ENCODE measurements at regions not wholly inside any gene's neighbourhood (a gene's known extent, or its start where the extent isn't known, plus 50 kb on each side); places are given as distances from the start of the nearest gene placed in this dataset.

DNA sequence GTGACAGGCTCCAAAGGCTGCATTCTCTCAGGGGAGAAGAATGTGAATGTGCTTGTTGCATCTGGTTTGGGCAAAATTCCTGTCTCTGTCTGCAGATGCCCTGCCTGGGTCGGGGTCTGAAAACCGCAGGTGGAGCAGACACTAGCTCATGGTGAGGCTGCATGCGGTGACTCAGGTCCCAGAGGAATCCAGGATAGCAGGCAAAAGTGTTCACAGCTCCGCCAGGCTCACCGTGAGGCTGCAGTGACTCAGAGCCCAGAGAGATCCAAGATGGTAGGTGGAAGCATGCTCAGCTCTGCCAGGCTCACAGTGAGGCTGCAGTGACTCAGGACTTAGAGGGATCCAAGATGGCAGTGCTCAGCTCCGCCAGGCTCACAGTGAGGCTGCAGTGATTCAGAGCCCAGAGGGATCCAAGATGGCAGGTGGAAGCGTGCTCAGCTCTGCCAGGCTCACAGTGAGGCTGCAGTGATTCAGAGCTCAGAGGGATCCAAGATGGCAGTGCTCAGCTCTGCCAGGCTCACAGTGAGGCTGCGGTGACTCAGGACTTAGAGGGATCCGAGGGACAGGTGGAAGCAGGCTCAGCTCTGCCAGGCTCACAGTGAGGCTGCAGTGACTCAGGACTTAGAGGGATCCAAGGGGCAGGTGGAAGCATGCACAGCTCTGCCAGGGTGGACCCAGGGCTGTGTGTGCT, 200.5 kb downstream of the ACKR3 start:
- Histone ChIP-seq H3K56ac (ENCODE audit: low read length) (no peak overlapping the region), H3K23ac (ENCODE audit: low read length) (no peak overlapping the region), H2BK5ac (ENCODE audit: low read length) (no peak overlapping the region), H2BK15ac (replicated peaks; ENCODE audit: low read depth) (no peak overlapping the region), H3K79me2 (ENCODE audit: control insufficient read depth, insufficient read depth, low read length) (no peaks in the 10 kb centered on the region), H3K4ac (ENCODE audit: low read depth, low read length) (no peak overlapping the region), H3K27me3 (ENCODE audit: insufficient read depth, low read length, poor library complexity) (no peaks in the 10 kb centered on the region), H3K4me3 (ENCODE audit: low read length) (no peak overlapping the region), H2AK5ac (ENCODE audit: low read length) (no peak overlapping the region), H2BK120ac (ENCODE audit: low read depth, low read length) (no peak overlapping the region), H3K9ac (ENCODE audit: low read length) (no peak overlapping the region), H3K4me1 (ENCODE audit: control insufficient read depth, low read depth, low read length) (no peaks in the 10 kb centered on the region), H3K79me1 (ENCODE audit: low read length) (no peaks in the 10 kb centered on the region), H3K27ac (ENCODE audit: low read depth, low read length) (no peak overlapping the region), H3K36me3 (ENCODE audit: control insufficient read depth, insufficient read depth, low read length) (no peaks in the 10 kb centered on the region), H3K18ac (ENCODE audit: low read length) (no peak overlapping the region), H4K8ac (ENCODE audit: low read depth, low read length) (no peak overlapping the region), H4K5ac (ENCODE audit: low read length) (no peak overlapping the region), H3K4me2 (ENCODE audit: low read length) (no peak overlapping the region)
- peak; percentile 95 for DNase-seq
- no CpG with 5 or more reads among the region's 9 CpGs for WGBS (ENCODE audit: extremely low coverage, insufficient coverage, low lambda C conversion rate)

DNA sequence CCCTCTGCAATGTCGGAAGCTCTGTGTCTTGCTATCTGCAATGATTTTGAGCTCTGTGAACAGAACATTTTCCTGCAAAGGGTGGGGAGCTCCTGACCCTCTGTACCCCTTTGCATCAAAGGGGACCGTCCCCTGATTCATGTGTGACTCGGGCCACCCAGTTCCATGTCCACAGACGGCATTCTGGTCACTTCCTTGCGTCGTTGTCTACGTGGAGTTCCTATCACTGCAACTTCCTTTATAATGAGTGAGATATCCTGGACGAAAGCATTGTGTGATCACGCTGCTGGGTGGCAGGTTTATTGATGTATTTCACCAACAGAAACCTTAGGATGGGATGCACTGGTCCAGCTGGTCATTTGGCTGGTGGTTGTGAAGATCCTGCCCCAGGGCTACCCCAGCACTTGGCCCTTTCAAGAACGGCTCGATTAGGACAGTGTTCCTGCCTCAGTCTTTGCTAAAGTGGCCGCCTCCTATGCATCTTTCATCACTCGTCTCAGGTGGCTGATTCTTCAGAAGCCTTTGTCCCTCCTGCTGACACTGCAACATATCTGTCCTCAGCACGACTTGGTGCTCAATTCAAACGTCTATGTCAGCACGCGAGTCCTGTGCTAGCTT, 202.7 kb downstream of the ACKR3 start:
- Histone ChIP-seq H2BK120ac (ENCODE audit: low read depth, low read length) (no peak overlapping the region), H2AK5ac (ENCODE audit: low read length) (no peak overlapping the region), H3K4me2 (ENCODE audit: low read length) (no peak overlapping the region), H3K4me3 (ENCODE audit: low read length) (no peak overlapping the region), H3K56ac (ENCODE audit: low read length) (no peak overlapping the region), H2BK5ac (ENCODE audit: low read length) (no peak overlapping the region), H3K4me1 (ENCODE audit: control insufficient read depth, low read depth, low read length) (no peaks in the 10 kb centered on the region), H3K79me2 (ENCODE audit: control insufficient read depth, insufficient read depth, low read length) (no peaks in the 10 kb centered on the region), H2BK15ac (replicated peaks; ENCODE audit: low read depth) (no peak overlapping the region), H3K36me3 (ENCODE audit: control insufficient read depth, insufficient read depth, low read length) (no peaks in the 10 kb centered on the region), H3K79me1 (ENCODE audit: low read length) (no peaks in the 10 kb centered on the region), H4K8ac (ENCODE audit: low read depth, low read length) (no peak overlapping the region), H3K9ac (ENCODE audit: low read length) (no peak overlapping the region), H4K5ac (ENCODE audit: low read length) (no peak overlapping the region), H3K18ac (ENCODE audit: low read length) (no peak overlapping the region), H3K27ac (ENCODE audit: low read depth, low read length) (no peak overlapping the region), H3K23ac (ENCODE audit: low read length) (no peak overlapping the region), H3K27me3 (ENCODE audit: insufficient read depth, low read length, poor library complexity) (no peaks in the 10 kb centered on the region), H3K4ac (ENCODE audit: low read depth, low read length) (no peak overlapping the region)
- no CpG with 5 or more reads among the region's 17 CpGs for WGBS (ENCODE audit: extremely low coverage, insufficient coverage, low lambda C conversion rate)
- DNase-seq, result no peak

GRCh38 chr2:236773206-236773605, 203.6 kb downstream of the ACKR3 start:
- no peaks in the 10 kb centered on the region for H3K27me3 ChIP-seq (ENCODE audit: insufficient read depth, low read length, poor library complexity)
- no peak overlapping the region for H3K4me3 ChIP-seq (ENCODE audit: low read length)
- H3K4me1 ChIP-seq (ENCODE audit: control insufficient read depth, low read depth, low read length), result no peaks in the 10 kb centered on the region
- H3K36me3 ChIP-seq (ENCODE audit: control insufficient read depth, insufficient read depth, low read length), result no peaks in the 10 kb centered on the region
- H2BK15ac ChIP-seq (replicated peaks; ENCODE audit: low read depth), result no peak overlapping the region
- no peak overlapping the region for H3K27ac ChIP-seq (ENCODE audit: low read depth, low read length)
- no peak overlapping the region for H2BK120ac ChIP-seq (ENCODE audit: low read depth, low read length)
- H3K4me2 ChIP-seq (ENCODE audit: low read length), result no peak overlapping the region
- H4K5ac ChIP-seq (ENCODE audit: low read length), result no peak overlapping the region
- no peak overlapping the region for H4K8ac ChIP-seq (ENCODE audit: low read depth, low read length)
- no peak for DNase-seq
- H3K79me1 ChIP-seq (ENCODE audit: low read length), result no peaks in the 10 kb centered on the region
- H2AK5ac ChIP-seq (ENCODE audit: low read length), result no peak overlapping the region
- H3K23ac ChIP-seq (ENCODE audit: low read length), result no peak overlapping the region
- H3K4ac ChIP-seq (ENCODE audit: low read depth, low read length), result no peak overlapping the region
- no CpG with 5 or more reads among the region's 9 CpGs for WGBS (ENCODE audit: extremely low coverage, insufficient coverage, low lambda C conversion rate)
- no peaks in the 10 kb centered on the region for H3K79me2 ChIP-seq (ENCODE audit: control insufficient read depth, insufficient read depth, low read length)
- no peak overlapping the region for H3K9ac ChIP-seq (ENCODE audit: low read length)
- no peak overlapping the region for H3K56ac ChIP-seq (ENCODE audit: low read length)
- no peak overlapping the region for H3K18ac ChIP-seq (ENCODE audit: low read length)
- no peak overlapping the region for H2BK5ac ChIP-seq (ENCODE audit: low read length)

- Histone ChIP-seq H3K4me1 (ENCODE audit: control insufficient read depth, low read depth, low read length) (no peaks in the 10 kb centered on the region), H3K79me2 (ENCODE audit: control insufficient read depth, insufficient read depth, low read length) (no peaks in the 10 kb centered on the region), H2BK120ac (ENCODE audit: low read depth, low read length) (no peak overlapping the region), H3K4me2 (ENCODE audit: low read length) (no peak overlapping the region), H3K56ac (ENCODE audit: low read length) (no peak overlapping the region), H2AK5ac (ENCODE audit: low read length) (no peak overlapping the region), H3K18ac (ENCODE audit: low read length) (no peak overlapping the region), H4K5ac (ENCODE audit: low read length) (no peak overlapping the region), H3K27me3 (ENCODE audit: insufficient read depth, low read length, poor library complexity) (no peaks in the 10 kb centered on the region), H2BK5ac (ENCODE audit: low read length) (no peak overlapping the region), H3K9ac (ENCODE audit: low read length) (no peak overlapping the region), H4K8ac (ENCODE audit: low read depth, low read length) (no peak overlapping the region), H3K79me1 (ENCODE audit: low read length) (no peaks in the 10 kb centered on the region), H3K36me3 (ENCODE audit: control insufficient read depth, insufficient read depth, low read length) (no peaks in the 10 kb centered on the region), H3K23ac (ENCODE audit: low read length) (no peak overlapping the region), H2BK15ac (replicated peaks; ENCODE audit: low read depth) (no peak overlapping the region), H3K4ac (ENCODE audit: low read depth, low read length) (no peak overlapping the region), H3K4me3 (ENCODE audit: low read length) (no peak overlapping the region), H3K27ac (ENCODE audit: low read depth, low read length) (no peak overlapping the region)
- DNase-seq, result peak; percentile 25
- WGBS (ENCODE audit: extremely low coverage, insufficient coverage, low lambda C conversion rate), result no CpG with 5 or more reads among the region's 9 CpGs
Observed at GRCh38 chr2:236774171-236774570, 204.5 kb downstream of the ACKR3 start.

DNA sequence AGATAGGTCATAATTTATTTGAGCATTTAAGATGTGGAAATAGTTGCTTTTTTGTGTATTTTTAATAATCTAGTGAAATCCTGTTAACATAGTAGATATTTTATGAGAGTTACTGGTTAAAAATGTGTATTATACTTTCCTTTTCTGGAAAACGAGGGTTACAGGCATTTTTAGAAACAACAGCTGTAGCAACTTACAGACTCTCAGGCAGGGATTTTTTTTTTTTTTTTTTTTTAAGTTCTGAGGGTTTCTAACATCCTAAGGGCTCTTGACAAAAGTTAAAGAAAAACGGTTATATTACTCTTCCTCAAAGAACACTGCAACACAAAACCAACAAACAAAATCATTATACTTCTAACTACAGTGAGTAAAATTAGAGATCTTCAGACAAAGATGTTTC, 205.9 kb downstream of the ACKR3 start:
- H3K56ac ChIP-seq (ENCODE audit: low read length), result no peak overlapping the region
- no peak overlapping the region for H3K23ac ChIP-seq (ENCODE audit: low read length)
- H4K5ac ChIP-seq (ENCODE audit: low read length), result no peak overlapping the region
- no peak overlapping the region for H3K4me2 ChIP-seq (ENCODE audit: low read length)
- no peaks in the 10 kb centered on the region for H3K4me1 ChIP-seq (ENCODE audit: control insufficient read depth, low read depth, low read length)
- no peak overlapping the region for H2BK15ac ChIP-seq (replicated peaks; ENCODE audit: low read depth)
- H2AK5ac ChIP-seq (ENCODE audit: low read length), result no peak overlapping the region
- no peak overlapping the region for H3K18ac ChIP-seq (ENCODE audit: low read length)
- no peak overlapping the region for H3K27ac ChIP-seq (ENCODE audit: low read depth, low read length)
- no peaks in the 10 kb centered on the region for H3K27me3 ChIP-seq (ENCODE audit: insufficient read depth, low read length, poor library complexity)
- DNase-seq, result no peak
- H2BK5ac ChIP-seq (ENCODE audit: low read length), result no peak overlapping the region
- H3K9ac ChIP-seq (ENCODE audit: low read length), result no peak overlapping the region
- H3K79me1 ChIP-seq (ENCODE audit: low read length), result no peaks in the 10 kb centered on the region
- no peak overlapping the region for H2BK120ac ChIP-seq (ENCODE audit: low read depth, low read length)
- H3K4me3 ChIP-seq (ENCODE audit: low read length), result no peak overlapping the region
- WGBS (ENCODE audit: extremely low coverage, insufficient coverage, low lambda C conversion rate), result no CpG with 5 or more reads among the region's 2 CpGs
- H3K36me3 ChIP-seq (ENCODE audit: control insufficient read depth, insufficient read depth, low read length), result no peaks in the 10 kb centered on the region
- H3K79me2 ChIP-seq (ENCODE audit: control insufficient read depth, insufficient read depth, low read length), result no peaks in the 10 kb centered on the region
- H3K4ac ChIP-seq (ENCODE audit: low read depth, low read length), result no peak overlapping the region
- H4K8ac ChIP-seq (ENCODE audit: low read depth, low read length), result no peak overlapping the region

- no peaks in the 10 kb centered on the region for H3K4me1 ChIP-seq (ENCODE audit: control insufficient read depth, low read depth, low read length)
- no peak overlapping the region for H3K23ac ChIP-seq (ENCODE audit: low read length)
- H3K79me2 ChIP-seq (ENCODE audit: control insufficient read depth, insufficient read depth, low read length), result no peaks in the 10 kb centered on the region
- no peak overlapping the region for H3K9ac ChIP-seq (ENCODE audit: low read length)
- H2BK120ac ChIP-seq (ENCODE audit: low read depth, low read length), result peak overlapping the region; percentile 5
- H3K27ac ChIP-seq (ENCODE audit: low read depth, low read length), result no peak overlapping the region
- no peak overlapping the region for H4K5ac ChIP-seq (ENCODE audit: low read length)
- H2AK5ac ChIP-seq (ENCODE audit: low read length), result no peak overlapping the region
- H3K36me3 ChIP-seq (ENCODE audit: control insufficient read depth, insufficient read depth, low read length), result no peaks in the 10 kb centered on the region
- WGBS (ENCODE audit: extremely low coverage, insufficient coverage, low lambda C conversion rate), result no CpG with 5 or more reads among the region's 10 CpGs
- no peak overlapping the region for H3K18ac ChIP-seq (ENCODE audit: low read length)
- H4K8ac ChIP-seq (ENCODE audit: low read depth, low read length), result no peak overlapping the region
- no peak overlapping the region for H3K56ac ChIP-seq (ENCODE audit: low read length)
- H3K27me3 ChIP-seq (ENCODE audit: insufficient read depth, low read length, poor library complexity), result no peaks in the 10 kb centered on the region
- H3K79me1 ChIP-seq (ENCODE audit: low read length), result no peaks in the 10 kb centered on the region
- no peak overlapping the region for H3K4ac ChIP-seq (ENCODE audit: low read depth, low read length)
- H2BK15ac ChIP-seq (replicated peaks; ENCODE audit: low read depth), result no peak overlapping the region
- H3K4me3 ChIP-seq (ENCODE audit: low read length), result no peak overlapping the region
- no peak overlapping the region for H3K4me2 ChIP-seq (ENCODE audit: low read length)
- no peak for DNase-seq
- H2BK5ac ChIP-seq (ENCODE audit: low read length), result no peak overlapping the region
Observed at GRCh38 chr2:236776206-236776605, 206.6 kb downstream of the ACKR3 start.

Measured in mesendoderm (in vitro differentiated cells).